OCI-LY3 (cell line): ENCODE measurements at regions not wholly inside any gene's neighbourhood (a gene's known extent, or its start where the extent isn't known, plus 50 kb on each side); places are given as distances from the start of the nearest gene placed in this dataset.

ENCODE experiments used
- H2AFZ ChIP-seq: fragments of 200-600, 300-600 bp; shearing (Covaris generic); 2 replicates; pipeline ENCODE4 v1.6.0; 2014; ENCODE audit warnings: antibody characterized with exemption, low read depth, low read length
- H3K27ac ChIP-seq: fragments of 200-600, 300-600 bp; sonication (generic); 2 replicates; pipeline ENCODE4 v1.5.1; 2014; ENCODE audit warnings: mild to moderate bottlenecking, low read length, moderate library complexity, mixed read lengths
- H3K27me3 ChIP-seq: fragments of 200-600, 300-600 bp; sonication (generic); 2 replicates; pipeline ENCODE4 v1.6.1; 2014; ENCODE audit warnings: low read depth, low read length, mixed read lengths
- H3K36me3 ChIP-seq: fragments of 200-600, 300-600 bp; sonication (generic); replicated peaks from 2 replicates; pipeline ENCODE3; 2014; ENCODE audit warnings: low read depth, low read length, mixed read lengths
- H3K4me1 ChIP-seq: fragments of 300-600, 200-600 bp; sonication (generic); 2 replicates; pipeline ENCODE4 v1.6.1; 2014; ENCODE audit warnings: low read length, mixed read lengths
- H3K4me2 ChIP-seq: fragments of 200-600, 300-600 bp; sonication (generic); 2 replicates; pipeline ENCODE4 v1.6.1; 2014; ENCODE audit warnings: low read length, mixed read lengths
- H3K4me3 ChIP-seq: fragments of 300-600, 200-600 bp; sonication (generic); 2 replicates; pipeline ENCODE4 v1.5.1; 2014; ENCODE audit warnings: antibody characterized with exemption, mild to moderate bottlenecking, low read length, moderate library complexity
- H3K79me2 ChIP-seq: fragments of 300-600, 200-600 bp; shearing (Covaris generic); 2 replicates; pipeline ENCODE4 v1.6.1; 2014; ENCODE audit warnings: mild to moderate bottlenecking, low read length, mixed read lengths
- H3K9ac ChIP-seq: fragments of 300-600, 200-600 bp; shearing (Covaris generic); 2 replicates; pipeline ENCODE4 v1.6.0; 2014; ENCODE audit warnings: mild to moderate bottlenecking, low read length, moderate library complexity
- H3K9me3 ChIP-seq: fragments of 200-600, 300-600 bp; shearing (Covaris generic); 2 replicates; pipeline ENCODE4 v1.6.1; 2014; ENCODE audit warnings: low read length, mixed read lengths; ENCODE audit not compliant: insufficient read depth
- H4K20me1 ChIP-seq: fragments of 200-600, 300-600 bp; sonication (generic); 2 replicates; pipeline ENCODE4 v1.6.1; 2016; ENCODE audit warnings: low read length, mixed read lengths; ENCODE audit not compliant: insufficient read depth
- EZH2phosphoT487 ChIP-seq: fragments of 200-600 bp; shearing (Covaris generic); IDR thresholded peaks from 2 replicates; pipeline ENCODE4 v1.6.1; 2018; ENCODE audit warnings: antibody characterized with exemption, mixed run types, low read depth
- TF ChIP-seq, protein P1 (sequence below): fragments of 200-600, 300-600 bp; sonication (generic); IDR thresholded peaks from 2 replicates; pipeline ENCODE4 v1.5.1; 2014; ENCODE audit warnings: antibody characterized with exemption, low read length, low read depth

DNA sequence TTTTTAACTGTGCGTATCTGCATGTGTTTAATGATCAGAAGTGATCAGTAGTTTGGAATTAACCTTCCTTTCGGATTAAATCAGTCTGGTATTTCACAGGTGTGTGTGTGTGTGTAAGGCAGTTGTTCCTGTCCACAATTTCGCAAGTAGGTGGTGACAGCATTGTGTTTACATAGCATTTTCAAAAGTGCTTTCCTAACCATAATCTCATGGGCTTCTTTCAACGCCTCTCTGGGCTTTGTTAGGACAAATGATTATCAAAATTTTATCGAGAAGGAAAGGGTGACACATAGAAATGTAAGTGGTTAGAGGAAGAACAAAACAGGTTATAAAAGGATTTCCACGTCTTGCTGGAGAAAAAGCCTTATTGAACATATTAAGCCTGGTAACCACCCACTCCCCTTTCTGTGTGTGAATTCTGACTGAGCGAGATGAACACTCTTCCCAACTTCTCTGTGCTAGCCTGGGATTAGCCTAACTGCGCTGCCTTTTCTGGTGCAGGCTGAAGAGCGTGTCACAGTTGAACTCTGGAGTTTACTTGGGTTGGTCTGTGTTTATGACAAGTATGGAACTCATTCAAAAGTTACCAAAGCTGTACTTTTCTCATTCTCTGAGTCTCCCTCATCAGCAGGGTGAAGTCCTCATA is 292.3 kb upstream of the PITRM1 start:
- no peaks in the 10 kb centered on the region for H3K79me2 ChIP-seq
- no peak overlapping the region for H3K4me3 ChIP-seq
- no peak overlapping the region for H3K4me2 ChIP-seq
- no peak overlapping the region for H3K9ac ChIP-seq
- no peaks in the 10 kb centered on the region for H3K36me3 ChIP-seq
- H3K27me3 ChIP-seq: no peaks in the 10 kb centered on the region
- H3K9me3 ChIP-seq: no peaks in the 10 kb centered on the region
- TF ChIP-seq, protein P1, sequence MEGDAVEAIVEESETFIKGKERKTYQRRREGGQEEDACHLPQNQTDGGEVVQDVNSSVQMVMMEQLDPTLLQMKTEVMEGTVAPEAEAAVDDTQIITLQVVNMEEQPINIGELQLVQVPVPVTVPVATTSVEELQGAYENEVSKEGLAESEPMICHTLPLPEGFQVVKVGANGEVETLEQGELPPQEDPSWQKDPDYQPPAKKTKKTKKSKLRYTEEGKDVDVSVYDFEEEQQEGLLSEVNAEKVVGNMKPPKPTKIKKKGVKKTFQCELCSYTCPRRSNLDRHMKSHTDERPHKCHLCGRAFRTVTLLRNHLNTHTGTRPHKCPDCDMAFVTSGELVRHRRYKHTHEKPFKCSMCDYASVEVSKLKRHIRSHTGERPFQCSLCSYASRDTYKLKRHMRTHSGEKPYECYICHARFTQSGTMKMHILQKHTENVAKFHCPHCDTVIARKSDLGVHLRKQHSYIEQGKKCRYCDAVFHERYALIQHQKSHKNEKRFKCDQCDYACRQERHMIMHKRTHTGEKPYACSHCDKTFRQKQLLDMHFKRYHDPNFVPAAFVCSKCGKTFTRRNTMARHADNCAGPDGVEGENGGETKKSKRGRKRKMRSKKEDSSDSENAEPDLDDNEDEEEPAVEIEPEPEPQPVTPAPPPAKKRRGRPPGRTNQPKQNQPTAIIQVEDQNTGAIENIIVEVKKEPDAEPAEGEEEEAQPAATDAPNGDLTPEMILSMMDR: no peak
- TF ChIP-seq EZH2phosphoT487: no peak
- no peak overlapping the region for H3K27ac ChIP-seq
- no peaks in the 10 kb centered on the region for H4K20me1 ChIP-seq
- H2AFZ ChIP-seq: no peak overlapping the region
- H3K4me1 ChIP-seq: no peaks in the 10 kb centered on the region

DNA sequence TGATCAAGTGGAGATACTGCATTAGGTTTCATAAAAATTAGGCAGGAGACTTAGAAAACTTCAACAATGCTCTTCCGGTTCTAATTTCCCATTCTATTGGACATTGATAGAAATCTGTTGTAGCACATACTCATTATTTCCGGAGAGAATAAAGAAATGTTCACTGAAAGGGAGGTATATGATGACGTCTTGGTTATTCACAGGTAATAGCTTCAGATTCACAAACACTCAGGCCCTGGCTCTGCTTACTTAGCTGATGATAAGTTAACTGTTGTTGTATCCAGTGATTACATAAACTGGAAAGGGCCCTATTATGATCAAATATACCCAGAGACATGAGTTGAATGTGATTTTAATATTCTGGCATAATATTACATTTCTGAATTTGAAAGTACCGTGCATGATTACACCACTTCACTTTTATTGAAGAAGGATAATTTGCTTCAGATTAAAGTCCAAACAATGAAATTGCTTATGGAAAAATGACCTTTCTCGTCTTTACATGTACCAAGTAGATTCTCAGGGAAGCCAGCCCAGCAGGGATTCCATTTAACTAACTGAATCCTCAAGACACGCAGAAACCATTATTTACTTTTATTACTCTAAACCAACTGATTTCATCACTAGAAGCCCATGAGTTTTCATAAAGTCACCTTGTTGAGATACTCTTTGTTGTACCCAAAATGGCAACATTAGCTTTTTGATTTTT is 288.0 kb upstream of the PITRM1 start:
- no peaks in the 10 kb centered on the region for H4K20me1 ChIP-seq
- H2AFZ ChIP-seq: no peak overlapping the region
- no peak for TF ChIP-seq EZH2phosphoT487
- TF ChIP-seq, protein P1: no peak
- H3K4me1 ChIP-seq: no peaks in the 10 kb centered on the region
- H3K9ac ChIP-seq: no peak overlapping the region
- no peak overlapping the region for H3K4me3 ChIP-seq
- H3K27me3 ChIP-seq: no peaks in the 10 kb centered on the region
- no peak overlapping the region for H3K4me2 ChIP-seq
- no peaks in the 10 kb centered on the region for H3K9me3 ChIP-seq
- H3K79me2 ChIP-seq: no peaks in the 10 kb centered on the region
- no peaks in the 10 kb centered on the region for H3K36me3 ChIP-seq
- H3K27ac ChIP-seq: no peak overlapping the region

DNA sequence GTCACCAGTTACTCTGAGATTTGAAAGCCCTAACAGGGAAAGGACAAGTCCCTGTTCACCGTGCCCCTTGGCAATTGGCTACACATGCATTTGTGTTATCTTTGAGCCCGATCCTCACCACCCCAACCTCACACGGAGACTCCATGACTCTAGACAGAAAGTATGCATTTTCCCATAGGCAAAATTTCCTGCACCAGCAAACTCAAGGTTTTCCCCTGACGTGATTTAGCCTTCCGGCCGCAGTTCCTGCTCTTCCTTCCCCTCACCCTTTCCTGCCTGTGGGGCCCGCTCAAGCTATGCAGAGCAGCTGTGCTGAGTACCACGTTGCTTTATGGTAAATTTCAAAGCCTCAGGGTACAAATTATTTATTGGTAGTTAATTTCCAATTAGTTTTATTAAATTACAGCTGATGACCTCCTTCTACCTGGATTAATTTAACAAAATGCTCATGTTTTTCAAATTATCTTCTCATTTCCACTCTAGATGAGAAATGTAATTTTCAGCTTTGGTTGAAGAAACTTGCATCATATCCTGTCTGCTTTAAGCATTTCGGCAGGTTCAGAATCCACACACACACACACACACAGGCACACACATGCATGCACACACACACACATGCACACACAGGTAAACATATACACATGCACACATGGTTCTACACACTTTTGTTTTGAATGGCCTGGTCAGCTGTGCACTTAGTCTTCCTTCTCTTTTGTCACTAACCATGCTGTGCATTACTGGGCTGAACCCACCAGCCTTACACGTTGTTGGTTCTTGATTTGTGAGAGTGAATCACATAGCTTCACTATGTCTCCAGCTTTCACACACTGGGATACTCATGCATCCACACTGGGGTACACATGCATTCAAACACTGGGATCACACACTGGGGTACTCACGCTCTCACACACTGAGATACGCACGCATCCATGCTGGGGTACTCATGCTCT is 283.1 kb upstream of the PITRM1 start:
- H3K4me1 ChIP-seq: no peaks in the 10 kb centered on the region
- no peaks in the 10 kb centered on the region for H4K20me1 ChIP-seq
- no peak overlapping the region for H3K4me2 ChIP-seq
- H3K79me2 ChIP-seq: no peaks in the 10 kb centered on the region
- no peak overlapping the region for H3K9ac ChIP-seq
- H3K27ac ChIP-seq: no peak overlapping the region
- no peaks in the 10 kb centered on the region for H3K36me3 ChIP-seq
- no peaks in the 10 kb centered on the region for H3K9me3 ChIP-seq
- no peak overlapping the region for H3K4me3 ChIP-seq
- TF ChIP-seq EZH2phosphoT487: no peak
- TF ChIP-seq, protein P1: no peak
- no peaks in the 10 kb centered on the region for H3K27me3 ChIP-seq
- no peak overlapping the region for H2AFZ ChIP-seq

DNA sequence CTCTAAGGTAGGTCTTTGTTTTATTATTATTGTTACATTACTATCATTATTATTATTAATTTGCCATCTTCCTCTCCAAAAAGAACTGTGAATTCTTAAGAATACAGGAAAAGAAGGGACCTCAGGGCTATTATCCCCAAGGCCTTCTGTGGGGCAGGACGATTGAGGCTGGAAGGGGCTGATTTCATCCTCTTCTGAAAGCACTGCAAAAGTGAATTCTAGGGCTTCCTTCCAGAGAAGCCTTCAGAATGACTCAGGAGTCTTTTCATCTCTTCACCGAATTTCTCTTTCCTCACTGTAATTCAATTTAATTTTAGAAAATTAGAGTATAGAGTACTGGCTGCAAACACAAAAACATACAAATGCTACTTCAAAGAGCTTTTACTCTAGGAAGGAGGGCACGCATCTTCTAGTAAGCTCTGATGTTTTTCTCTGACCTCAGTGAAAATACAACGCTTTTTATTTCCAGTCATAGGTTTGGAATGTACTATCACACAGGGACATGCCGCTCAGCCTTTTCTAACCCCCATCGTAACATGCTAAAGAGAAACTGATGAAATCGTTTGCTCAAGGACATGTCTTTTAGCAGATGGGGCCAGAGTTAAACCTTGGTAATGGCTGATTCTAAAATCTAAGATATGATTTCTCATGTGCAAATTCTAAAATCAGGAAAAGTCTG is 280.2 kb upstream of the PITRM1 start:
- Histone ChIP-seq H3K79me2 (no peaks in the 10 kb centered on the region), H3K9ac (no peak overlapping the region), H2AFZ (no peak overlapping the region), H3K4me3 (no peak overlapping the region), H4K20me1 (no peaks in the 10 kb centered on the region), H3K36me3 (no peaks in the 10 kb centered on the region), H3K27ac (no peak overlapping the region), H3K27me3 (no peaks in the 10 kb centered on the region), H3K4me2 (no peak overlapping the region), H3K4me1 (no peaks in the 10 kb centered on the region), H3K9me3 (no peaks in the 10 kb centered on the region)
- no peak for TF ChIP-seq EZH2phosphoT487
- TF ChIP-seq, protein P1: no peak
